ENCODE measurements at regions not wholly inside any gene's neighbourhood (a gene's known extent, or its start where the extent isn't known, plus 50 kb on each side); places are given as distances from the start of the nearest gene placed in this dataset.

GRCh38 chr11:70799386-70799785, 401.1 kb downstream of the CTTN start:
- TF ChIP-seq CTCF (IDR thresholded peaks at IDR 0.05; ENCODE audit: borderline replicate concordance, extremely low read depth, low read length, poor library complexity, severe bottlenecking), result no peak
- TF ChIP-seq EZH2 (IDR thresholded peaks at IDR 0.05; ENCODE audit: borderline replicate concordance, low read depth, low read length, severe bottlenecking), result no peak
